ENCODE measurements at regions not wholly inside any gene's neighbourhood (a gene's known extent, or its start where the extent isn't known, plus 50 kb on each side); places are given as distances from the start of the nearest gene placed in this dataset.

DNA sequence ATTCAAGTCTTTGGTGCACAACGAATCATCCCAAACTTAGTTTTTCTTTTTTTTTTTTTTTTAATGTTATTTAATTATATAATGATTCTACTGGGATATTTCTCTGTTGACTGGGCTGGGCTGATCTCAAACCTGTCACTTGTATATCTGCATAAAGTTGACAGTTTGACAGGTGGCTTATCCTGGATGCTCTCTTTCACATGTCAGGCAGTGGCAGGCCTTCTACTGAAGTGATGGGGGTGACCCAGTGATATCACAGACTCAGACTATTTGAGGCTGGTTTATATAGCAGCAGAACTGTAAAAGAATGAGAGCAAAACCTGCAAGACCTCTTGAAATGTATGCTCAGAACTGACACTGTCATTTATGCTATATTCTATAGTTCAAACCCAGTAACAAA lies 1813.5 kb upstream of the CDH6 start:
- no peaks in the 10 kb centered on the region for H3K36me3 ChIP-seq
- no peaks in the 10 kb centered on the region for H3K27me3 ChIP-seq
- DNase-seq = no peak
- no peak overlapping the region for H3K4me3 ChIP-seq
- 0 out of 2 replicates have a peak, but pooled peaks cover 1% of the 10 kb centered on the region for H3K9me3 ChIP-seq

DNA sequence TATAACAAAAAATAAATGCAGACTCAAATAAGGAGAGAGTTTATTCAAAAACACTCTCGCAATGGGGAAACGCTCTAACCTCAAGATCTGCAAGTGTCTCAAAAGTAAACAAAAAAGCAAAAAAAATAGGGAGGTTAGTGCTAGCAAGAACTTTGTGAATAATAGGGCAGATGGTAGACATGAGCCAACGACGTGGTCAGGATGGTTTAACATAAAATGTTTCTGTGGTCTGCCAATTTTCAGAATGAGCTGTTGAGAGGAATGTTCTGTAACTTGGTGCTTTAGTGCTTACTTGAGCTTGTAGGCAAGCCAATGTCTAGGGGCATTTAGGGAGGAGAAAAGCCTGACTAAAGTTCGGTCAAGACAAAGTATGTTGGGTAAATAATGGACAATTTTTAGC lies 1813.9 kb upstream of the CDH6 start:
- Histone ChIP-seq H3K27me3 (no peaks in the 10 kb centered on the region), H3K4me3 (no peak overlapping the region), H3K9me3 (0 out of 2 replicates have a peak, but pooled peaks cover 1% of the 10 kb centered on the region), H3K36me3 (no peaks in the 10 kb centered on the region)
- DNase-seq = peak; percentile 12

DNA sequence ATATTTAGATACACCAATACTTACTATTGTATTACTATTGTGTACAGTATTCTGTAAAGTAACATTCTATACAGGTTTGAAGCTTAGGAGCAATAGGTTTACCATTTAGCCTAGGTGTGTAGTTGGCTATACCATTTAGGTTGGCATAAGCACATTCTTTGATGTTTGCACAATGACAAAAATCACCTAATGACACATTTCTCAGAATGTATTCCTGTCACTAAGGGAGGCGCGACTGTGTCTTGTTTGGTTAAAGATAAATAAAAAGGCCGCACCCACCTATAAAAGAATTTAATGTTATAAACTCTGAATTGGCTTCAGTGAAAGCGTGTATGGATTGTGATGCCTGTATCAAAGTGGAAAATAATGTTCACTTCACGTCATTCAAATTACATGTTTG lies 1815.4 kb upstream of the CDH6 start:
- Histone ChIP-seq H3K4me3 (no peak overlapping the region), H3K27me3 (no peaks in the 10 kb centered on the region), H3K9me3 (0 out of 2 replicates have a peak, but pooled peaks cover 1% of the 10 kb centered on the region), H3K36me3 (no peaks in the 10 kb centered on the region)
- no peak for DNase-seq

DNA sequence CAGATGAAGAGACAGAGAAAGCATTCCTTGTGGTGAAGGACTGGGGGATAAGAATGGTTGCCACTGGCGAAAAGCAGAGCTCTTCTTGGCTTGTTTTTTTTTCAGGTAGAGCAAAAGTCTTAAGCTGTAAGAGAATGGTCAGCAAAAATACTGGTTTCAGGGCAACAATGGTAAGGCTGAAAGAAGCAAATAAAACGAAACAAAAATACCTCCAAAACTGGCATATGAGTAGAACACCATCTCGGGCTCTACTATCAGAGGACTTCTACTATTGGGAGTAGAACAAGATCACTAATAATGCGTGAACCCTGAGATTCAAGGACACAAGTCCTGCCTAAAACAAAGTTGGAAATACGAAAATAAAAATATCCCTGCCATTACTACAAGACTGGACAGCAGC lies 1823.2 kb upstream of the CDH6 start:
- Histone ChIP-seq H3K36me3 (no peaks in the 10 kb centered on the region), H3K27me3 (no peaks in the 10 kb centered on the region), H3K4me3 (no peak overlapping the region), H3K9me3 (no peaks in the 10 kb centered on the region)
- DNase-seq = no peak

DNA sequence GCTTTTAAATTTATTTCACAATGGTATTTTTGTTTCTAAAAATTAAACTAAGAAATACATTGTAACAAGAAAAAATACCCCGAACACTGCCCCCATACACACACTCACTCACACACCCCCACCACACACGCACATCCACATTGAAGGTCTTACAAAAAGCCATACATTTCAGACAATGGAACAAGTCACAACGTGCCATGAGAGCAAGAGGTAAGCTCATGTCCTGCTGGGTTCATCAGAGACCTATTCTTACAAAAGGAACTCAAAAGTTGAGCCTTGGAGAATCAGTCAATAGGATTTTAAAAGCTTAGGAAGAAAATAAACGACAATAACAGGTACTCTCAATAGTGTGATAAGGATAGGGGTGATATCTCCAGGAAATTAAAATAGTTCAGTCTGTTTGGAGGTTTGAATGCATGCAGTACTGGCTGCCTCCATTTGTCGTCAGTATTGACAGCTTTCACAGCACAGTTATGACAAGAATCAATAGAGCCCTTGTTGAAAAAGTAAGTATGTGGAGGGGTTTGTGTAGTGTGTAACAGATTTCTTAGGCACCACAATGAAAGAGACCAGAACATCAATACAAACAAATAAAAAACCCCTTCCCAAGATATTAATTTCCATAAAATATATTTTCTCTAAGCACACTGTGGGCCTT lies 1826.2 kb upstream of the CDH6 start:
- no peaks in the 10 kb centered on the region for H3K27me3 ChIP-seq
- H3K36me3 ChIP-seq = no peaks in the 10 kb centered on the region
- no peak for DNase-seq
- no peak overlapping the region for H3K4me3 ChIP-seq
- no peaks in the 10 kb centered on the region for H3K9me3 ChIP-seq

DNA sequence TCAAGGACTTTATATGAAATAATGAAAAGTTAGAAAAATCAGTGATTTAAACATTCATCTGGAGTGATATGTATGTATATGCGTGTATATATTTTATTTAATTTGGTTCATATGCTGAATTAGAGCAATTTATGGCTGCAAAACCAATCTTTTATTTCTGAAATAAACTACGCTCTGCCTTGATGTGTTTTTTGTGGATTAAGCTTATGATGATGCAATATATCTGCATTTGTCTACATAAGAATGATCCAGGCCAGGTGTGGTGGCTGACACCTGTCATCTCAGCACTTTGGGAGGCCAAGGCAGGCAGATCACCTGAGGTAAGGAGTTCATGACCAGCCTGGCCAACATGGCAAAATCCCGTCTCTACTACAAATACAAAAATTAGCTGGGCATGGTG lies 1842.3 kb upstream of the CDH6 start:
- no peaks in the 10 kb centered on the region for H3K9me3 ChIP-seq
- no peak overlapping the region for H3K4me3 ChIP-seq
- no peaks in the 10 kb centered on the region for H3K27me3 ChIP-seq

DNA sequence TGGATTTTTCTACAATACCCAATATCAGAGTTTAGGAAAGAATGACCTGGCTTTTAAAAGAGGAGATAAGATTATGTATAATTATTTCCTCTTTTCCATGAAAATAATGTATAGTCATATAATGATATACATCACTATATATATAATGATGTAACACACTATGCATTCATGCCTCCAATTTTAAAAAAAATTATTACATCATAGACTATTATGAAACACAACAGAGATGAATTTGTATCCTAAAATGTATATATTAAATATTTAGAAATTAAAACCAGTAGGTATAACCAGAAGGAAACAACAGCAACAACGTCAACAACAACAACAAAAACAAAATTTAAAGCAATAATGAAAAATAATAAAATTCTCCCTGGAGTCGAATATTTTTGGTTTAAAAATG lies 1856.5 kb upstream of the CDH6 start:
- DNase-seq = no peak
- no peaks in the 10 kb centered on the region for H3K27me3 ChIP-seq
- H3K9me3 ChIP-seq = no peaks in the 10 kb centered on the region
- H3K4me3 ChIP-seq = no peak overlapping the region
- H3K36me3 ChIP-seq = no peaks in the 10 kb centered on the region

More for the DNA sequence above, 1842.3 kb upstream of the CDH6 start:
- DNase-seq = no peak
- no peaks in the 10 kb centered on the region for H3K36me3 ChIP-seq

DNA sequence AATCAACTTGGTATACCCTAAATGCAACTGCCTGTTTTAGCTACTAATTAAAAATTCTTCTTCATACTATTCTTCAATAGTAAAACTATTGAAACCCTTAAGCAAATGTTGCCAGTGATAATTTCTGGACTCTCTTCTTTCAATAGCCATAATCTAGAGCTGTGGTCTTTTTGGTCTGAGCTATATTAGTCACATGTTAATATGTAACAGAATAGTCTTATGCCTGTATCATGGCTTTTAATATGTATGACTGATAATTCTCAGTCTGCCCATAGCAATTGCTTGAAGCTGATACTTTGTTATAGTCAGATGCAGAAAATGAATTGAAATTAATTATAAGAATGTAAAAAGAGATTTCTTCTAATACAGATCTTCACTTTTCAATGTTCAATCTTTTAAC lies 1871.9 kb upstream of the CDH6 start:
- Histone ChIP-seq H3K4me3 (no peak overlapping the region), H3K27me3 (no peaks in the 10 kb centered on the region), H3K9me3 (no peaks in the 10 kb centered on the region), H3K36me3 (no peaks in the 10 kb centered on the region)
- no peak for DNase-seq

DNA sequence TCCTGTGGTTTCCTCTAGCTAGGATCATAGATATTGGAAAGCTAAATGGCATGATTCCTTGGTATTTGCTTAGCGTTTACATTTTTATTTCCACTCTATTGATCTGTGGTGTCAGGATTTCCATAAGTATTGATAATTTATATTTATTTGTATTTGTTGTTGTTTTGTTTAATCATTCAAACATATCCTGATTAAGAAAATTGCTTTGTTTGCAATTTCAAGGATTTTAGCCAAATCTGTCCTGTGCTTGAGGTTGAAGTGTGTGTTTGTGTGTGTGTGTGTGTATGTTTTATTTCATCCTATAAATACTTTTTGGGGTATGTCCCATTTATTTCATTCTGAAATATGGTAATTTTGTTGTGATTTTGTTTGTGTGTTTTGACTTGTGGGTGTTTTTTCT lies 1884.1 kb upstream of the CDH6 start:
- Histone ChIP-seq H3K4me3 (no peak overlapping the region), H3K9me3 (no peaks in the 10 kb centered on the region), H3K27me3 (no peaks in the 10 kb centered on the region), H3K36me3 (no peaks in the 10 kb centered on the region)
- DNase-seq = no peak

DNA sequence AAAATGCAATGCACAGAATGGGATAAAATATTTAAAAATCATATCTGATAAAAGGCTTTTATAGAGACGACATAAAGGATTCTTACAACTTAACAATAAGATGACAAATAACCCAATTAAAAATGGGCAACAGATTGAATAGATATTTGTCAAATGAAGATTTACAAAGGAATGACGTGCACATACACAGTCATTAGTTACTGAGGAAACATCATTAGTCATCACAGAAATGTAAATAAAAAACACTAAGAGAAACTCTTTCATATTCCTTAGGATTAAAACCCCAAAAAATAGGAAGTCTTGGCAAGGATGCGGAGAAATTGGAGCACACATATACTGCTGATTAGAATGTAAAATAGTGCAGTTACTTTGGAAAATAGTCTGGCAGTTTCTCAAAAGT lies 1886.0 kb upstream of the CDH6 start:
- Histone ChIP-seq H3K4me3 (no peak overlapping the region), H3K9me3 (no peaks in the 10 kb centered on the region), H3K36me3 (no peaks in the 10 kb centered on the region), H3K27me3 (no peaks in the 10 kb centered on the region)
- DNase-seq = no peak

DNA sequence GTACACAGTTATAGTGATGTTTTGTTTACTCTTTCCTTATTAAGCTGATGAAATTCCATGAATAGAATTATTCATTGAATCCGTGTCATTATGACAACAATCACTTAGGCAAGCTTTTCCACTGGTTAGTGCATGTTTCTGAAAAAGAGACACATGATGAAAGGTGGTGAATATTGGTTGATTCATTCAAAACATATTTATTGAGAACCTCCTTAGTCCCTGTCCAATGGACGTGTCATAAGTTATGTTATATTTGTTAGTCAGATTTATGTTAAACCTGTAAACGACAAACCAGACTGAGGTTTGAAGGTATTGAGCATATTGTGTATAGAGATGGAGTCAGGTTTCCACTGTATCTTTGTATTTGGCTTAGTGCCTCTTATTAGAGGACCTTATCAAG lies 1888.9 kb upstream of the CDH6 start:
- Histone ChIP-seq H3K36me3 (no peaks in the 10 kb centered on the region), H3K9me3 (no peaks in the 10 kb centered on the region; the same call in 1 of the 2 replicates), H3K27me3 (no peaks in the 10 kb centered on the region), H3K4me3 (no peak overlapping the region)
- no peak for DNase-seq

DNA sequence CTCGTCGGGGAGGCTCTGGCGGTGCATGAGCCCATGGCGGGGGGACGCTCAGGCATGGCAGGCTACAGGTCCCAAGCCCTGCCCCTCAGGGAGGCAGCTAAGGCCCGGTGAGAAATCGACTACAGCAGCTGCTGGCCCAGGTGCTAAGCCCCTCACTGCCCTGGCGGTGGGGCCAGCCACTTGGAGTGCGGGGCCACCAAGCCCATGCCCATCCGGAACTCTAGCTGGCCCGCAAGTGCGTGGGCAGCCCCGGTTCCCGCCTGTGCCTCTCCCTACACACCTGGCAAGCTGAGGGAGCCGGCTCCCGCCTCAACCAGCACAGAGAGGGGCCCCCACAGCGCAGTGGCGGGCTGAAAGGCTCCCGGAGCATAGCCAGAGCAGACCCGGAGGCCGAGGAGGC lies 1896.9 kb upstream of the CDH6 start:
- no peaks in the 10 kb centered on the region for H3K27me3 ChIP-seq
- no peak for DNase-seq
- H3K36me3 ChIP-seq = no peaks in the 10 kb centered on the region
- H3K4me3 ChIP-seq = no peak overlapping the region
- H3K9me3 ChIP-seq = peaks cover 3% of the 10 kb centered on the region; the same call in 1 of the 2 replicates

DNA sequence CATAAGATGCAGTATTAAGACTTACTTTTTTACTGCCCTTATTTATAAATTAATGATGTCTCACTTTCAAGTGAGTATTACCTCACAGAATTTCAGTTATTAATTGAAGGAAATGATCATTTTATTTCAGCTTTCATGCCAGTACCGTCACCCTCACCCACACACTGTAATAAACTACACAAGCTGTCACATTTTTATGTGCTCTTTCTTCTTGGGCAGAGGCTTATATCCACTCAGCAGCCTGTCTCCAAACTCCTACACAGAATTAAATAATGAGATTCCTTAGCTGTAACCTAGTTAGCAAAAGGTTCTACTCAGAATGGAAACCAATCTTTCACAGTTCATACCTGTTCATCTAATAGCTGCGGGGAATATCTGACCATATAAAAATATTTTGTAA lies 1915.8 kb upstream of the CDH6 start:
- Histone ChIP-seq H3K9me3 (peaks cover 7% of the 10 kb centered on the region), H3K36me3 (no peaks in the 10 kb centered on the region), H3K27me3 (no peaks in the 10 kb centered on the region), H3K4me3 (no peak overlapping the region)
- DNase-seq = no peak

DNA sequence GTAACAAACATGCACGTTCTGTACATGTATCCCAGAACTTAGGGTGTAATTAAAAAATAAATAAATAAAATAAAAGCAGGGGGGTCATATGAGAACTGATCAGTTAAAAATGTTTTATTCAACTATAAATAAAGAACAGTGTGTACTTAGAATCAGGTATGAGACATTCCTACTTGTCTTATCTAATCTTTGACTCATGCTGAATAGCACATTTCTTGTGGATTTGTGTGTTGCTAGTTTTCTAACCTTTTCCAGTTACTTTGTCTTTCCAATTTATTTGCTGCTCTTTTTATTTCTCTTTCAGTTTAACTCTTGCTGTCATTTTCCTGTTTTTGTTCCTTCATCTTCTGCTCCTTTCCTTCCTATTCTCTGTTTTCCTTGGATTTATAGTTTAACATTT lies 1917.1 kb upstream of the CDH6 start:
- Histone ChIP-seq H3K4me3 (no peak overlapping the region), H3K27me3 (no peaks in the 10 kb centered on the region), H3K9me3 (peaks cover 13% of the 10 kb centered on the region), H3K36me3 (no peaks in the 10 kb centered on the region)
- DNase-seq = no peak

DNA sequence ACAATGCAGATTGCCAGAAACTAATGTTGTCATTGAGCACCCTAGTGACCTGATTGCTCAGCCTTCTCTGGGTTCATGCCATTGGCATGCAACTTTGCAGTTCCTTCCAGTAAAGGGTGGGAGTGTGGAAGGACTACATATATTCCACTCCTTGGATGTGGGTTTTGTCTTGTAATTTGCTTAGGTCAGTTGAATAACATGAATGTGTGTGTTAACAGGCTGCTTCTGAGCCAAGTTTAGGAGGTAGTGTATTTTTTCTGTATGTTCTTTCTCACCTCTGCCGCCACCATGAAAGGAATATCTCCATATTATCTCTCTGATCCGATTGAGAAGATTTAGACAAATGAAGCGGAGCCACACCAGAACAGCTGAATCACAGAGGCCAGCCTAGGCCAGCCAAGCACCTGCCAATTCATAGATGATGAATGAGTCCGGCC lies 1929.6 kb upstream of the CDH6 start:
- H3K9me3 ChIP-seq = no peaks in the 10 kb centered on the region
- no peaks in the 10 kb centered on the region for H3K27me3 ChIP-seq
- H3K4me3 ChIP-seq = no peak overlapping the region
- DNase-seq = peak; percentile 5
- no peaks in the 10 kb centered on the region for H3K36me3 ChIP-seq

DNA sequence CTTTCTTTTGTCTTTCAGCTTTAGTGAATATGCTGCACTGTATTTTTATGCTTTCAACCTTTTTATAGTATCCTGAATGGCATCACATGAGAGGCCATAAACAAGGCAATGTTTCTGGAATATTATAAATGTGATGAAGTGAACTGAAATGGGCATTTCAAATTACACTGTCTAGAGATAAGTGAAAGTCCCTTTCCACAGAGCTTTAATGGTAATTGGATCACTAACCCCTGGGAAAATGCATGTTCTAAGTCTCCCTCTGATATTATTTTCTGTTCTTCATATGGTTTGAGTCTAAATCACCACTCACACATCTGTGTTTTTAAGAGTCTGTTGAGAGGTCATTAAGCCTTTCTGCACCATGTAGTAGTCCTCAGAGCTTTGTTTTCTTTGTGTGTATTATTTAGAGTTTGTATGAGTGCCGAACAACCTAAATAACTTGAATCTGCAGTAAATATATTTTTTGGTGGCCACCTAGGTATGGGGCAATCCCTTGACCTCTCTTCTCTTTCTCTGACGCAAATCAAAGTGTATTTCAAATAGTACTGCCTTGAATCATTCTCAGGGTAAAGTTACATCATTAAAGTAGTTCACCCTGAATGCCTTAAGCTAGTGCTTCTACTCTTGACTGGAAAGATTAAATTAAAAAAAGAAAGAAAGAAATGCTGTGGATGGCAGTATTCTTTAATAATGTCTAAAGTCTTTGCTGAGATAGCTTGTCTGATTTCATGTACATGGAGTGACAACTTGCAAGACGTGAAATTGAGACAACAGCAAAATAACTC lies 1931.0 kb upstream of the CDH6 start:
- no peak for DNase-seq
- no peaks in the 10 kb centered on the region for H3K36me3 ChIP-seq
- H3K9me3 ChIP-seq = no peaks in the 10 kb centered on the region
- H3K4me3 ChIP-seq = no peak overlapping the region
- no peaks in the 10 kb centered on the region for H3K27me3 ChIP-seq

DNA sequence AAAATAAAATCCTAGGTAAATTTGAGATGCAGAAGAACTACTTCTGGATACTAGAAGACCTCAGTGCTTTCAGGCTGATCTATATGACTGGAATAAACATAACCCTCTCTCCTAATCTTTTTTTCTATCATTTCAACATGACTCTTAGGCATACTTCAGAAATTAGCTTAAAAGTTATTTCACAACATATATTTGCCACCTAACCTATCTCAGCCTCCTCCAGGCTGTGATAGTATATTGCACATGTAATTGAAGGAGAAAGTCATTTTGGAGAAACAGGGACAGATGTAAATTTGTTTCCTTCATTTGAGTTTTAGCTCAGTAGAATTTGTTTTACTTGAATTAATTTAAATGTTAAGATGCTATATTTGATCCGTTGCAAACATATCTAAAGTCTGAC lies 1932.3 kb upstream of the CDH6 start:
- Histone ChIP-seq H3K27me3 (no peaks in the 10 kb centered on the region), H3K9me3 (no peaks in the 10 kb centered on the region), H3K36me3 (no peaks in the 10 kb centered on the region), H3K4me3 (no peak overlapping the region)
- DNase-seq = no peak

DNA sequence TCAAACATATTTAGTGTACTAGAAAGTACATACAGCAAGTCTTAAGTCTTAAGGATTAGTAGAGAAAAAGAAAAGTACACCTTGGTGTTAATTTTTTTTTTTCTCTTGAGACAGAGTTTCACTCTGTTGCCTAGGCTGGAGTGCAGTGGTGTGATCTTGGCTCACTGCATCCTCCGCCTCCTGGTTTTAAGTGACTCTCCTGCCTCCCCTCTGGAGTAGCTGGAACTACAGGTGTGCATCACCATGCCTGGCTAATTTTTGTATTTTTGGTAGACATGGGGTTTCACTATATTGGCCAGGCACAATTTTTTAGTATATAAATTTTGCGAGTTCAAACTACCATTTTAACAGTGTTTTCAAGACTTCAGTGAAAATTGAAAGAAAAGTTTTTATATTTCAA lies 1941.1 kb upstream of the CDH6 start:
- no peaks in the 10 kb centered on the region for H3K36me3 ChIP-seq
- H3K27me3 ChIP-seq = no peaks in the 10 kb centered on the region
- no peak for DNase-seq
- H3K4me3 ChIP-seq = no peak overlapping the region
- no peaks in the 10 kb centered on the region for H3K9me3 ChIP-seq

Measured in MG63 (cell line).